KMS-11 (cell line): ENCODE measurements at regions not wholly inside any gene's neighbourhood (a gene's known extent, or its start where the extent isn't known, plus 50 kb on each side); places are given as distances from the start of the nearest gene placed in this dataset.

Experiments
- H2AFZ ChIP-seq: fragments of 200-600 bp; sonication (generic); 2 replicates; pipeline ENCODE4 v1.6.1; 2016; ENCODE audit warnings: antibody characterized with exemption, mixed run types, low read depth
- H3K27ac ChIP-seq: fragments of 200-600 bp; sonication (generic); 2 replicates; pipeline ENCODE4 v1.6.1; 2016; ENCODE audit warnings: mild to moderate bottlenecking, mixed run types
- H3K27me3 ChIP-seq: fragments of 200-600 bp; sonication (generic); 2 replicates; pipeline ENCODE4 v1.6.1; 2017; ENCODE audit warnings: mild to moderate bottlenecking, low read depth, mixed run types, moderate library complexity; ENCODE audit not compliant: insufficient read depth
- H3K36me3 ChIP-seq: fragments of 200-600 bp; sonication (generic); 2 replicates; pipeline ENCODE4 v1.6.1; 2017; ENCODE audit warnings: mild to moderate bottlenecking, mixed run types; ENCODE audit not compliant: insufficient read depth
- H3K4me1 ChIP-seq: fragments of 200-600 bp; sonication (generic); 2 replicates; pipeline ENCODE4 v1.6.1; 2016; ENCODE audit warnings: mild to moderate bottlenecking, low read depth, mixed run types; ENCODE audit not compliant: poor library complexity, severe bottlenecking
- H3K4me2 ChIP-seq: fragments of 200-600 bp; sonication (generic); 2 replicates; pipeline ENCODE4 v1.7.0; 2016; ENCODE audit warnings: mild to moderate bottlenecking, mixed run types
- H3K4me3 ChIP-seq: fragments of 200-600 bp; sonication (generic); IDR thresholded peaks from 2 replicates; pipeline ENCODE4 v1.6.1; 2017; ENCODE audit warnings: low read depth, low read length, mixed read lengths; ENCODE audit not compliant: insufficient read depth
- H3K79me2 ChIP-seq: fragments of 200-600 bp; sonication (generic); 2 replicates; pipeline ENCODE4 v1.6.1; 2016; ENCODE audit warnings: low read depth, mixed run types; ENCODE audit not compliant: insufficient read depth
- H3K9ac ChIP-seq: fragments of 200-600 bp; sonication (generic); 2 replicates; pipeline ENCODE4 v1.6.1; 2016; ENCODE audit warnings: mild to moderate bottlenecking, mixed run types
- H4K20me1 ChIP-seq: fragments of 200-600 bp; sonication (generic); 2 replicates; pipeline ENCODE4 v1.6.1; 2016; ENCODE audit warnings: mild to moderate bottlenecking, mixed run types; ENCODE audit not compliant: insufficient read depth
- TF ChIP-seq, protein P1 (sequence below): fragments of 200-600 bp; sonication (generic); conservative IDR thresholded peaks from 2 replicates; pipeline ENCODE4 v1.6.1; 2017; ENCODE audit warnings: low read depth, mild to moderate bottlenecking, antibody characterized with exemption, low read length, moderate library complexity, mixed read lengths

DNA sequence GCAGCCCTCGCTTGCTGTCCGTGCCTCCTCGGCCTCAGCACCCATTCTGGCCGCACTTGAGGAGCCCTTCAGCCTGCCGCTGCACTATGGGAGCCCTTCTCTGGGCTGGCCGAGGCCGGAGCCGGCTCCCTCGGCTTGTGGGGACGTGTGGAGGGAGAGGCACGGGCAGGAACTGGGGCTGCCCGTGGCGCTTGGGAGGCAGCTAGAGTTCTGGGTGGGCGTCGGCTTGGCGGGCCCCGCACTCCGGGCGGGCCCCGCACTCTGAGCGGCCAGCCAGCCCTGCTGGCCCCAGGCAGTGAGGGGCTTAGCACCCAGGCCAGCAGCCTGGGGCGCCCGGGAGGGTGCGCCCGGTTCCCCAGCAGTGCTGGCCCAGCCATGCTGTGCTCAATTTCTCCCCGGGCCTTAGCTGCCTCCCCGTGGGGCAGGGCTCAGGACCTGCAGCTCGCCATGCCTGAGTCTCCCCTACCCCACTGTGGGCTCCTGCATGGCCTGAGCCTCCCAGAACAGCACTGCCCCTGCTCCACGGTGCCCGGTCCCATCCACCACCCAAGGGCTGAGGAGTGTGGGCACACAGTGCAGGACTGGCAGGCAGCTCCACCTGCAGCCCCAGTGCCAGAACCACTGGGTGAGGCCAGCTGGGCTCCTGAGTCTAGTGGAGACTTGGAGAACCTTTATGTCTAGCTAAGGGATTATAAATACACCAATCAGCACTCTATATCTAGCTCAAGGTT is 240.0 kb upstream of the PRR20A start:
- Histone ChIP-seq H3K4me2 (no peak overlapping the region), H4K20me1 (no peaks in the 10 kb centered on the region), H3K27me3 (no peaks in the 10 kb centered on the region), H3K9ac (no peak overlapping the region), H3K79me2 (no peaks in the 10 kb centered on the region), H3K4me1 (no peaks in the 10 kb centered on the region), H3K4me3 (no peak overlapping the region), H2AFZ (no peak overlapping the region), H3K36me3 (no peaks in the 10 kb centered on the region), H3K27ac (no peak overlapping the region)
- TF ChIP-seq, protein P1, sequence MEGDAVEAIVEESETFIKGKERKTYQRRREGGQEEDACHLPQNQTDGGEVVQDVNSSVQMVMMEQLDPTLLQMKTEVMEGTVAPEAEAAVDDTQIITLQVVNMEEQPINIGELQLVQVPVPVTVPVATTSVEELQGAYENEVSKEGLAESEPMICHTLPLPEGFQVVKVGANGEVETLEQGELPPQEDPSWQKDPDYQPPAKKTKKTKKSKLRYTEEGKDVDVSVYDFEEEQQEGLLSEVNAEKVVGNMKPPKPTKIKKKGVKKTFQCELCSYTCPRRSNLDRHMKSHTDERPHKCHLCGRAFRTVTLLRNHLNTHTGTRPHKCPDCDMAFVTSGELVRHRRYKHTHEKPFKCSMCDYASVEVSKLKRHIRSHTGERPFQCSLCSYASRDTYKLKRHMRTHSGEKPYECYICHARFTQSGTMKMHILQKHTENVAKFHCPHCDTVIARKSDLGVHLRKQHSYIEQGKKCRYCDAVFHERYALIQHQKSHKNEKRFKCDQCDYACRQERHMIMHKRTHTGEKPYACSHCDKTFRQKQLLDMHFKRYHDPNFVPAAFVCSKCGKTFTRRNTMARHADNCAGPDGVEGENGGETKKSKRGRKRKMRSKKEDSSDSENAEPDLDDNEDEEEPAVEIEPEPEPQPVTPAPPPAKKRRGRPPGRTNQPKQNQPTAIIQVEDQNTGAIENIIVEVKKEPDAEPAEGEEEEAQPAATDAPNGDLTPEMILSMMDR: no peak

- H3K27ac ChIP-seq: no peak overlapping the region
- H3K4me3 ChIP-seq: no peak overlapping the region
- no peak overlapping the region for H2AFZ ChIP-seq
- TF ChIP-seq, protein P1: no peak
- no peak overlapping the region for H3K4me2 ChIP-seq
- no peaks in the 10 kb centered on the region for H3K36me3 ChIP-seq
- no peaks in the 10 kb centered on the region for H3K79me2 ChIP-seq
- H3K27me3 ChIP-seq: no peaks in the 10 kb centered on the region
- H4K20me1 ChIP-seq: no peaks in the 10 kb centered on the region
- H3K9ac ChIP-seq: no peak overlapping the region
- H3K4me1 ChIP-seq: no peaks in the 10 kb centered on the region
Measured at GRCh38 chr13:56902276-56902675, 238.4 kb upstream of the PRR20A start.

- Histone ChIP-seq H2AFZ (no peak overlapping the region), H3K4me2 (no peak overlapping the region), H3K36me3 (no peaks in the 10 kb centered on the region), H4K20me1 (no peaks in the 10 kb centered on the region), H3K4me3 (no peak overlapping the region), H3K27ac (no peak overlapping the region), H3K9ac (no peak overlapping the region), H3K79me2 (no peaks in the 10 kb centered on the region), H3K4me1 (no peaks in the 10 kb centered on the region), H3K27me3 (no peaks in the 10 kb centered on the region)
- TF ChIP-seq, protein P1: no peak
Measured at GRCh38 chr13:56903710-56904282, 236.9 kb upstream of the PRR20A start.

DNA sequence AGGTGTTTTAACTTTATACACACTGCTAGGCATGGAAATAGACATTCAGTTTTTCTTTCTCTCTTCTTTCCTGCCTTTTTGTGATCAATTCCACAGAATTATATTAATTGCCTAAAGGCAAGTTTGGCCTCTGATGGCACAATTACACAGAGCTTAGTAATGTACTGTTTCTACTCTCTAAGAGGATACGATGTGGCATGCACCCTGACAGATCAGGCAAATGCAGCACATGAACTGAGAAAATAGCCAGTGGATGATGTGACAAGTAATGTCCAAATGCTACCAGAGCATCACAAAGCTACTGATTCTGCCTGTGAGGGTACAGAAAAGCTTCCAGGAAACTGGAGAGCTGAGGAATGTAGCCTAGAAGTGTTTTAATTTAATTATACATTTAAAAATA is 233.8 kb upstream of the PRR20A start:
- Histone ChIP-seq H3K9ac (no peak overlapping the region), H3K4me3 (no peak overlapping the region), H4K20me1 (no peaks in the 10 kb centered on the region), H2AFZ (no peak overlapping the region), H3K27me3 (no peaks in the 10 kb centered on the region), H3K4me2 (no peak overlapping the region), H3K79me2 (no peaks in the 10 kb centered on the region), H3K36me3 (no peaks in the 10 kb centered on the region), H3K27ac (no peak overlapping the region), H3K4me1 (no peaks in the 10 kb centered on the region)
- TF ChIP-seq, protein P1: no peak
